ENCODE measurements at regions not wholly inside any gene's neighbourhood (a gene's known extent, or its start where the extent isn't known, plus 50 kb on each side); places are given as distances from the start of the nearest gene placed in this dataset.

- no peak overlapping the region for H2AFZ ChIP-seq (ENCODE audit: low read length)
- BruUV-seq (replicated peaks): no TSS peak
- intact Hi-C loops (cut with micrococcal nuclease): no loop called here
- H3K27me3 ChIP-seq (ENCODE audit: low read length): no peaks in the 10 kb centered on the region
- TF ChIP-seq EZH2phosphoT487 (IDR thresholded peaks at IDR 0.05; ENCODE audit: borderline replicate concordance, low read length) (no peak), CTCF (conservative IDR thresholded peaks at IDR 0.05; ENCODE audit: low read depth, low read length) (no peak), EZH2 (IDR thresholded peaks at IDR 0.05; ENCODE audit: low read length, unreplicated experiment) (no peak)
- no peak overlapping the region for H3K9ac ChIP-seq (ENCODE audit: low read length)
- no peaks in the 10 kb centered on the region for H3K9me3 ChIP-seq (ENCODE audit: low read length)
- H3K36me3 ChIP-seq (ENCODE audit: low read depth, low read length): no peaks in the 10 kb centered on the region
- DNase-seq (no peak), ATAC-seq (no peak)
- no peaks in the 10 kb centered on the region for H4K20me1 ChIP-seq (ENCODE audit: low read length)
- H3K4me3 ChIP-seq (ENCODE audit: low read length): no peak overlapping the region
- H3K9me2 ChIP-seq (replicated peaks; ENCODE audit: low read length): no peaks in the 10 kb centered on the region
- H3K4me1 ChIP-seq (ENCODE audit: insufficient read depth, low read length): no peaks in the 10 kb centered on the region
- no peak overlapping the region for H3K4me2 ChIP-seq (ENCODE audit: low read length)
- ChIA-PET POLR2A (ENCODE audit: unreplicated experiment) (no interaction called here), CTCF (no interaction called here)
- H3F3A ChIP-seq (ENCODE audit: low read length, unreplicated experiment): no peaks in the 10 kb centered on the region
- no peaks in the 10 kb centered on the region for H3K79me2 ChIP-seq (ENCODE audit: low read length)
- no peak overlapping the region for H3K27ac ChIP-seq (ENCODE audit: low read length)
Measured at GRCh38 chr9:104238668-104239067, 144.6 kb downstream of the SMC2 start.

- intact Hi-C loops (cut with micrococcal nuclease): no loop called here
- H3K27me3 ChIP-seq (ENCODE audit: low read length): no peaks in the 10 kb centered on the region
- DNase-seq (no peak), ATAC-seq (no peak)
- no peaks in the 10 kb centered on the region for H3K4me1 ChIP-seq (ENCODE audit: insufficient read depth, low read length)
- H3K79me2 ChIP-seq (ENCODE audit: low read length): no peaks in the 10 kb centered on the region
- BruUV-seq (replicated peaks): no TSS peak
- H3K4me2 ChIP-seq (ENCODE audit: low read length): no peak overlapping the region
- ChIA-PET CTCF (no interaction called here), POLR2A (ENCODE audit: unreplicated experiment) (no interaction called here)
- no peak for TF ChIP-seq EZH2phosphoT487 (IDR thresholded peaks at IDR 0.05; ENCODE audit: borderline replicate concordance, low read length)
- TF ChIP-seq CTCF (conservative IDR thresholded peaks at IDR 0.05; ENCODE audit: low read depth, low read length): no peak
- no peak for TF ChIP-seq EZH2 (IDR thresholded peaks at IDR 0.05; ENCODE audit: low read length, unreplicated experiment)
- no peaks in the 10 kb centered on the region for H4K20me1 ChIP-seq (ENCODE audit: low read length)
- no peaks in the 10 kb centered on the region for H3F3A ChIP-seq (ENCODE audit: low read length, unreplicated experiment)
- H3K9ac ChIP-seq (ENCODE audit: low read length): no peak overlapping the region
- H3K36me3 ChIP-seq (ENCODE audit: low read depth, low read length): no peaks in the 10 kb centered on the region
- no peaks in the 10 kb centered on the region for H3K9me2 ChIP-seq (replicated peaks; ENCODE audit: low read length)
- no peak overlapping the region for H3K4me3 ChIP-seq (ENCODE audit: low read length)
- no peak overlapping the region for H2AFZ ChIP-seq (ENCODE audit: low read length)
- no peak overlapping the region for H3K27ac ChIP-seq (ENCODE audit: low read length)
- no peaks in the 10 kb centered on the region for H3K9me3 ChIP-seq (ENCODE audit: low read length)
Measured at GRCh38 chr9:104240890-104241289, 146.8 kb downstream of the SMC2 start.

GRCh38 chr9:104245925-104246324, 151.8 kb downstream of the SMC2 start:
- H3K9me2 ChIP-seq (replicated peaks; ENCODE audit: low read length): no peaks in the 10 kb centered on the region
- BruUV-seq (replicated peaks): no TSS peak
- H3K4me3 ChIP-seq (ENCODE audit: low read length): no peak overlapping the region
- no peak for DNase-seq
- ChIA-PET POLR2A (ENCODE audit: unreplicated experiment) (no interaction called here), CTCF (no interaction called here)
- no peaks in the 10 kb centered on the region for H3K9me3 ChIP-seq (ENCODE audit: low read length)
- no peak overlapping the region for H2AFZ ChIP-seq (ENCODE audit: low read length)
- intact Hi-C loops (cut with micrococcal nuclease): no loop called here
- no peaks in the 10 kb centered on the region for H3F3A ChIP-seq (ENCODE audit: low read length, unreplicated experiment)
- H3K36me3 ChIP-seq (ENCODE audit: low read depth, low read length): no peaks in the 10 kb centered on the region
- H3K4me2 ChIP-seq (ENCODE audit: low read length): no peak overlapping the region
- no peaks in the 10 kb centered on the region for H3K27me3 ChIP-seq (ENCODE audit: low read length)
- no peaks in the 10 kb centered on the region for H3K79me2 ChIP-seq (ENCODE audit: low read length)
- TF ChIP-seq EZH2phosphoT487 (IDR thresholded peaks at IDR 0.05; ENCODE audit: borderline replicate concordance, low read length): no peak
- TF ChIP-seq CTCF (conservative IDR thresholded peaks at IDR 0.05; ENCODE audit: low read depth, low read length): no peak
- no peak for TF ChIP-seq EZH2 (IDR thresholded peaks at IDR 0.05; ENCODE audit: low read length, unreplicated experiment)
- no peak overlapping the region for H3K9ac ChIP-seq (ENCODE audit: low read length)
- no peaks in the 10 kb centered on the region for H4K20me1 ChIP-seq (ENCODE audit: low read length)
- H3K4me1 ChIP-seq (ENCODE audit: insufficient read depth, low read length): no peaks in the 10 kb centered on the region
- ATAC-seq: no peak
- H3K27ac ChIP-seq (ENCODE audit: low read length): no peak overlapping the region

Measured in PC-3 (cell line).